HepG2 (cell line): ENCODE measurements at regions not wholly inside any gene's neighbourhood (a gene's known extent, or its start where the extent isn't known, plus 50 kb on each side); places are given as distances from the start of the nearest gene placed in this dataset.
A peak's percentile ranks its signal among the peaks of the same experiment; 100 is the strongest.

Experiments used
- ATAC-seq: fragments of 200-7000 bp; cut with Tn5 transposase; 3 replicates; pipeline ENCODE4 v1.9.1; 2020; ENCODE audit warnings: mild to moderate bottlenecking, moderate library complexity
- BruUV-seq: library from RNA; stranded (reverse); fragments of 400-500 nt; replicated peaks from 2 replicates; lab custom pipeline; 2021; lab: Mats Ljungman, UMichigan
- CTCF ChIA-PET: fragments of 300-600 bp; formaldehyde crosslinking; extraction: SDS; loops from one replicate; lab custom pipeline; 2021; ENCODE audit warnings: low total read pairs, inconsistent platforms, low intra/inter-chr PET ratio; lab: Yijun Ruan, JAX
- POLR2A ChIA-PET: fragments of 350-600 bp; sonication (Branson Sonifier 250); formaldehyde crosslinking; loops from one replicate; lab custom pipeline; 2020; ENCODE audit warnings: antibody characterized with exemption, inconsistent platforms; lab: Yijun Ruan, JAX
- DNase-seq: peaks from one replicate; pipeline ENCODE4 v3.0.0-alpha.2; 2015; ENCODE audit warnings: low spot score
- FAIRE-seq: peaks from 3 replicates; lab custom pipeline; 2011; peaks lifted over from hg19 to GRCh38; lab: Jason Lieb, UNC
- H2AFZ ChIP-seq: one replicate; pipeline ENCODE4 v1.6.1; 2011; ENCODE audit warnings: low read length, inconsistent platforms
- H3K27ac ChIP-seq: fragments of 300-600 bp; 3 replicates; pipeline ENCODE4 v1.8.0; 2011; ENCODE audit warnings: mixed run types, mild to moderate bottlenecking, mixed read lengths, low read length, inconsistent platforms; ENCODE audit not compliant: insufficient read depth; ENCODE audit errors: extremely low read length
- H3K27me3 ChIP-seq, 2 experiments: fragments of 200-600 bp in 1 of 2; 2 replicates in 1 of 2; 3 replicates in 1 of 2; pipeline versions ENCODE4 v1.6.0 to v1.8.0; 2011; ENCODE audit warnings: low read length in 2 of 2, mild to moderate bottlenecking in 2 of 2, moderate library complexity in 2 of 2, inconsistent platforms in 1 of 2; ENCODE audit not compliant: insufficient read depth in 2 of 2, control insufficient read depth in 1 of 2
- H3K36me3 ChIP-seq, 2 experiments: fragments of 200-600 bp in 1 of 2; replicated peaks in 1 of 2; 2 replicates in 1 of 2; 3 replicates in 1 of 2; pipeline versions ENCODE4 v1.5.1 to v1.8.0; 2011; ENCODE audit warnings: low read length in 2 of 2, inconsistent platforms in 1 of 2; ENCODE audit not compliant: insufficient read depth in 2 of 2, control insufficient read depth in 1 of 2
- H3K4me1 ChIP-seq: 2 replicates; pipeline ENCODE4 v1.5.1; 2012; ENCODE audit warnings: low read length, inconsistent platforms; ENCODE audit not compliant: insufficient read depth
- H3K4me2 ChIP-seq: 2 replicates; pipeline ENCODE4 v1.6.0; 2011; ENCODE audit warnings: low read depth, low read length, inconsistent platforms
- H3K4me3 ChIP-seq, 3 experiments: fragments of 200-600 bp in 1 of 3; sonication (generic), shearing (Covaris generic) in 1 of 3; replicated peaks in 1 of 3; 2 replicates each; pipeline ENCODE4 v1.5.1; 2011 to 2016; ENCODE audit warnings: low read length in 3 of 3, inconsistent platforms in 2 of 3, low read depth in 2 of 3, mild to moderate bottlenecking in 2 of 3, control low read depth in 1 of 3, mixed read lengths in 1 of 3; ENCODE audit not compliant: insufficient read depth in 1 of 3
- H3K79me2 ChIP-seq: one replicate; pipeline ENCODE4 v1.6.1; 2011; ENCODE audit warnings: low read length, inconsistent platforms; ENCODE audit not compliant: insufficient read depth
- H3K9ac ChIP-seq: 2 replicates; pipeline ENCODE4 v1.6.0; 2011; ENCODE audit warnings: mild to moderate bottlenecking, low read depth, low read length, inconsistent platforms; ENCODE audit not compliant: insufficient read depth
- H3K9me3 ChIP-seq: 2 replicates; pipeline ENCODE4 v1.5.1; 2012; ENCODE audit warnings: mild to moderate bottlenecking, low read length
- H4K20me1 ChIP-seq: 2 replicates; pipeline ENCODE4 v1.6.0; 2011; ENCODE audit warnings: inconsistent platforms, mild to moderate bottlenecking, low read length, moderate library complexity; ENCODE audit not compliant: insufficient read depth
- CREM ChIP-seq, 2 experiments: sonication (generic) in 1 of 2; formaldehyde crosslinking in 1 of 2; IDR thresholded peaks; 2 replicates each; pipeline versions ENCODE4 v1.4.0 to v1.6.1; 2016 to 2020; ENCODE audit warnings: antibody characterized with exemption in 1 of 2, mild to moderate bottlenecking in 1 of 2, missing genetic modification reagents in 1 of 2
- NRL ChIP-seq: sonication (generic); formaldehyde crosslinking; IDR thresholded peaks from 2 replicates; pipeline ENCODE4 v1.5.0; 2020; ENCODE audit warnings: missing genetic modification reagents, mild to moderate bottlenecking, moderate library complexity, borderline replicate concordance
- POLR2AphosphoS2 ChIP-seq: IDR thresholded peaks from 2 replicates; pipeline ENCODE4 v1.6.1; 2011; ENCODE audit warnings: low read depth, low read length, improper control_type of control experiment
- RFXAP ChIP-seq: sonication (generic); formaldehyde crosslinking; IDR thresholded peaks from 2 replicates; pipeline ENCODE4 v1.4.0; 2020; ENCODE audit warnings: missing genetic modification reagents, borderline replicate concordance
- SCMH1 ChIP-seq: sonication (generic); formaldehyde crosslinking; IDR thresholded peaks from 2 replicates; pipeline ENCODE4 v1.9.0; 2021; ENCODE audit warnings: missing genetic modification reagents, mild to moderate bottlenecking, borderline replicate concordance
- SNAPC2 ChIP-seq: sonication (generic); formaldehyde crosslinking; IDR thresholded peaks from 2 replicates; pipeline ENCODE4 v1.8.1; 2022; ENCODE audit warnings: mild to moderate bottlenecking, missing genetic modification reagents
- TEAD2 ChIP-seq: sonication (generic); formaldehyde crosslinking; IDR thresholded peaks from 2 replicates; pipeline ENCODE4 v1.9.0; 2021; ENCODE audit warnings: missing genetic modification reagents
- ZNF143 ChIP-seq: sonication (generic); formaldehyde crosslinking; IDR thresholded peaks from 2 replicates; pipeline ENCODE4 v1.4.0; 2020; ENCODE audit warnings: missing genetic modification reagents
- ZNF251 ChIP-seq: sonication (generic); formaldehyde crosslinking; IDR thresholded peaks from 2 replicates; pipeline ENCODE4 v1.9.0; 2021; ENCODE audit warnings: mild to moderate bottlenecking, missing genetic modification reagents
- ZNF644 ChIP-seq: IDR thresholded peaks from 2 replicates; pipeline ENCODE4 v1.6.1; 2016; ENCODE audit warnings: low read depth
- WGBS: methylation state at CpG from one replicate; pipeline ENCODE4 v1.1.6; 2017; ENCODE audit warnings: low lambda C conversion rate; 5-methylcytosine and 5-hydroxymethylcytosine counted together
- in situ Hi-C: cut with HindIII; loops from 2 replicates; pipeline ENCODE4 v1.10.0; 2017; ENCODE audit warnings: low pct_unique_long_range_greater_than_20kb; ENCODE audit not compliant: extremely low pct_ligation_motif_present
- intact Hi-C: fragments of 100-400 bp; cut with micrococcal nuclease; formaldehyde crosslinking; loops from one replicate; pipeline ENCODE4 v1.10.0; 2022; ENCODE audit not compliant: unreplicated experiment
- TF ChIP-seq, protein P1 (sequence below): sonication (generic); formaldehyde crosslinking; IDR thresholded peaks from 2 replicates; pipeline ENCODE4 v1.9.0; 2021; ENCODE audit warnings: missing genetic modification reagents, borderline replicate concordance
- TF ChIP-seq, protein P2 (sequence below): sonication (generic); formaldehyde crosslinking; IDR thresholded peaks from 2 replicates; pipeline ENCODE4; 2020; ENCODE audit warnings: missing genetic modification reagents, mild to moderate bottlenecking, borderline replicate concordance
- TF ChIP-seq, protein P3 (sequence below): sonication (generic); formaldehyde crosslinking; IDR thresholded peaks from 2 replicates; pipeline ENCODE4 v1.8.0; 2022; ENCODE audit warnings: mild to moderate bottlenecking, missing genetic modification reagents; ENCODE audit not compliant: insufficient replicate concordance

DNA sequence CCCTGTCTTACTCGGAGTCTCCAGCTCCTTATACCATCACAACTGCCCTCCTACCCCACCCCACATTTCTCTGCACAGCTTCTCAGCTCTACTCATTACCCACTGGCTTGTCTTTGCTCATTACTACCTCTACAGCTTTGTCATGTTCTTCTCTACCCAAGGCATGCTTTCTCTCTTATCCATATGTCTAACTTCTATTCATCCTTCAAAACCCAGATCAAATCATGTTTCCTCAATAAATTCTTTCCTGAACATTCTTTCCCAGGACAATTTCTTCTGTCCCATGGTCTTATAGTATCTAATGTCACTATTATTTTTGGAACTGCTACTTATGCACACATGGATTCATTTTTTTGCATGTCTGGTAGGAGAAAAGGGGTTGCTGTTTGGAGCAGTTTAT, 231.4 kb downstream of the PTEN start (continued):
- TF ChIP-seq, protein P1, sequence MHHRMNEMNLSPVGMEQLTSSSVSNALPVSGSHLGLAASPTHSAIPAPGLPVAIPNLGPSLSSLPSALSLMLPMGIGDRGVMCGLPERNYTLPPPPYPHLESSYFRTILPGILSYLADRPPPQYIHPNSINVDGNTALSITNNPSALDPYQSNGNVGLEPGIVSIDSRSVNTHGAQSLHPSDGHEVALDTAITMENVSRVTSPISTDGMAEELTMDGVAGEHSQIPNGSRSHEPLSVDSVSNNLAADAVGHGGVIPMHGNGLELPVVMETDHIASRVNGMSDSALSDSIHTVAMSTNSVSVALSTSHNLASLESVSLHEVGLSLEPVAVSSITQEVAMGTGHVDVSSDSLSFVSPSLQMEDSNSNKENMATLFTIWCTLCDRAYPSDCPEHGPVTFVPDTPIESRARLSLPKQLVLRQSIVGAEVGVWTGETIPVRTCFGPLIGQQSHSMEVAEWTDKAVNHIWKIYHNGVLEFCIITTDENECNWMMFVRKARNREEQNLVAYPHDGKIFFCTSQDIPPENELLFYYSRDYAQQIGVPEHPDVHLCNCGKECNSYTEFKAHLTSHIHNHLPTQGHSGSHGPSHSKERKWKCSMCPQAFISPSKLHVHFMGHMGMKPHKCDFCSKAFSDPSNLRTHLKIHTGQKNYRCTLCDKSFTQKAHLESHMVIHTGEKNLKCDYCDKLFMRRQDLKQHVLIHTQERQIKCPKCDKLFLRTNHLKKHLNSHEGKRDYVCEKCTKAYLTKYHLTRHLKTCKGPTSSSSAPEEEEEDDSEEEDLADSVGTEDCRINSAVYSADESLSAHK: no peak
- no peak for TF ChIP-seq SCMH1 (CRISPR knock-in tag)
- no peak for TF ChIP-seq ZNF644 (CRISPR knock-in tag)
- no peak for TF ChIP-seq POLR2AphosphoS2
- TF ChIP-seq ZNF143: no peak

DNA sequence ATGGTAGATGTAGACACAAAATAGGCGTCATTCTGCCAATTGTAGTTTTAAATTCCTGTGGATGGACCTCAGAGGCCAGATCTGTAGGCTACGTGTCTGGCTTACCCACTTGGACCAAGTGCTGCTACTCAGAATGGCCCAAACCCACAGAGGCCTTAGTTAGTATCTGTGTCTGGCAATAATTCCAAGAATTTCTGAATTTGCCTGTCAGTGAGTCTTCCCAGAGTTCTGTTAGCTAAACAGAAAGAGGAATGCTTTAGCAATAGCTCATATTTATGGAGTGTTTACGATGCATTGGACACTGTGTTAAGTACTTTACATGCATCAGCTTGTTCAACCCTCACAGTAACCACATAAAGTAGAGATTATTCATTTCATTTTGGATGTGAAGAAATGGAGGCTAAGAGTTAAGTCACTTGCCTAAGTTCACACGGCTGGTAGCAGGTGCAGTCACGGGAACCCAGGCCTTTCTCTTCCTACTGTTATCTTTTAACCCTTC, 231.8 kb downstream of the PTEN start:
- intact Hi-C loops: no loop called here
- FAIRE-seq (no peak), DNase-seq (no peak), ATAC-seq (no peak; the same call in 2 of the 3 replicates)
- TF ChIP-seq TEAD2 (CRISPR knock-in tag) (no peak), CREM (IDR thresholded peaks at IDR 0.05) (no peak), CREM (CRISPR knock-in tag; IDR thresholded peaks at IDR 0.05) (no peak), NRL (CRISPR knock-in tag) (no peak), ZNF251 (CRISPR knock-in tag) (no peak), SNAPC2 (CRISPR knock-in tag) (no peak), RFXAP (CRISPR knock-in tag) (no peak)
- TF ChIP-seq, protein P2, sequence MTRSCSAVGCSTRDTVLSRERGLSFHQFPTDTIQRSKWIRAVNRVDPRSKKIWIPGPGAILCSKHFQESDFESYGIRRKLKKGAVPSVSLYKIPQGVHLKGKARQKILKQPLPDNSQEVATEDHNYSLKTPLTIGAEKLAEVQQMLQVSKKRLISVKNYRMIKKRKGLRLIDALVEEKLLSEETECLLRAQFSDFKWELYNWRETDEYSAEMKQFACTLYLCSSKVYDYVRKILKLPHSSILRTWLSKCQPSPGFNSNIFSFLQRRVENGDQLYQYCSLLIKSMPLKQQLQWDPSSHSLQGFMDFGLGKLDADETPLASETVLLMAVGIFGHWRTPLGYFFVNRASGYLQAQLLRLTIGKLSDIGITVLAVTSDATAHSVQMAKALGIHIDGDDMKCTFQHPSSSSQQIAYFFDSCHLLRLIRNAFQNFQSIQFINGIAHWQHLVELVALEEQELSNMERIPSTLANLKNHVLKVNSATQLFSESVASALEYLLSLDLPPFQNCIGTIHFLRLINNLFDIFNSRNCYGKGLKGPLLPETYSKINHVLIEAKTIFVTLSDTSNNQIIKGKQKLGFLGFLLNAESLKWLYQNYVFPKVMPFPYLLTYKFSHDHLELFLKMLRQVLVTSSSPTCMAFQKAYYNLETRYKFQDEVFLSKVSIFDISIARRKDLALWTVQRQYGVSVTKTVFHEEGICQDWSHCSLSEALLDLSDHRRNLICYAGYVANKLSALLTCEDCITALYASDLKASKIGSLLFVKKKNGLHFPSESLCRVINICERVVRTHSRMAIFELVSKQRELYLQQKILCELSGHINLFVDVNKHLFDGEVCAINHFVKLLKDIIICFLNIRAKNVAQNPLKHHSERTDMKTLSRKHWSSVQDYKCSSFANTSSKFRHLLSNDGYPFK (CRISPR knock-in tag): no peak
- TF ChIP-seq, protein P3, sequence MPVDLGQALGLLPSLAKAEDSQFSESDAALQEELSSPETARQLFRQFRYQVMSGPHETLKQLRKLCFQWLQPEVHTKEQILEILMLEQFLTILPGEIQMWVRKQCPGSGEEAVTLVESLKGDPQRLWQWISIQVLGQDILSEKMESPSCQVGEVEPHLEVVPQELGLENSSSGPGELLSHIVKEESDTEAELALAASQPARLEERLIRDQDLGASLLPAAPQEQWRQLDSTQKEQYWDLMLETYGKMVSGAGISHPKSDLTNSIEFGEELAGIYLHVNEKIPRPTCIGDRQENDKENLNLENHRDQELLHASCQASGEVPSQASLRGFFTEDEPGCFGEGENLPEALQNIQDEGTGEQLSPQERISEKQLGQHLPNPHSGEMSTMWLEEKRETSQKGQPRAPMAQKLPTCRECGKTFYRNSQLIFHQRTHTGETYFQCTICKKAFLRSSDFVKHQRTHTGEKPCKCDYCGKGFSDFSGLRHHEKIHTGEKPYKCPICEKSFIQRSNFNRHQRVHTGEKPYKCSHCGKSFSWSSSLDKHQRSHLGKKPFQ (CRISPR knock-in tag): no peak
- Histone ChIP-seq H2AFZ (no peak overlapping the region), H3K4me1 (peaks cover 13% of the 10 kb centered on the region), H3K9me3 (no peaks in the 10 kb centered on the region), H3K27me3 (peaks cover 0 to 1% of the 10 kb centered on the region in 2 experiments; a peak in 1 of 5 replicates), H4K20me1 (no peaks in the 10 kb centered on the region), H3K9ac (no peak overlapping the region), H3K27ac (no peak overlapping the region), H3K4me3 (no peak overlapping the region), H3K4me2 (peak overlapping the region; percentile 14; the same call in 1 of the 2 replicates), H3K79me2 (no peaks in the 10 kb centered on the region), H3K36me3 (no peaks in the 10 kb centered on the region)
- ChIA-PET CTCF (no interaction called here), POLR2A (no interaction called here)
- in situ Hi-C loops: no loop called here
- no TSS peak for BruUV-seq
- WGBS: 12% methylated on average over 5 of the region's 5 CpGs
